Body of pancreas (tissue), 4 donors: ENCODE measurements at regions not wholly inside any gene's neighbourhood (a gene's known extent, or its start where the extent isn't known, plus 50 kb on each side); places are given as distances from the start of the nearest gene placed in this dataset.

ENCODE experiments used
- ATAC-seq: fragments of 150-250 bp; one replicate; pipeline ENCODE4 v1.9.1; 2016
- DNase-seq, 4 donors: peaks; one replicate each; pipeline ENCODE4 v3.0.0-alpha.2; 2019
- H3K27ac ChIP-seq, 4 donors: fragments of 200-600 bp; sonication (generic); 1 replicate in 3 of 4; 2 replicates in 1 of 4; pipeline versions ENCODE4 v1.5.1 to v1.6.1; 2016 to 2019; ENCODE audit warnings: mild to moderate bottlenecking in 1 of 4, mixed read lengths in 1 of 4, moderate library complexity in 1 of 4
- H3K27me3 ChIP-seq, 2 donors: fragments of 200-600 bp; sonication (generic); one replicate each; pipeline ENCODE4 v1.6.0; 2016; ENCODE audit warnings: mild to moderate bottlenecking in 1 of 2
- H3K36me3 ChIP-seq, 2 donors: fragments of 200-600 bp; sonication (generic); replicated peaks in 1 of 2; 2 replicates each; pipeline ENCODE4 v1.5.1; 2016; ENCODE audit warnings: low read depth in 2 of 2; ENCODE audit not compliant: insufficient read depth in 1 of 2
- H3K4me1 ChIP-seq: fragments of 200-600 bp; sonication (generic); one replicate; pipeline ENCODE4 v1.6.0; 2016
- H3K4me3 ChIP-seq, 2 donors: fragments of 200-600 bp; sonication (generic); 1 replicate in 1 of 2; 2 replicates in 1 of 2; pipeline ENCODE4 v1.5.1; 2016 to 2019
- H3K9me3 ChIP-seq, 3 donors: fragments of 200-600 bp; sonication (generic); 1 replicate in 2 of 3; 2 replicates in 1 of 3; pipeline ENCODE4 v1.5.1; 2016
- POLR2A ChIP-seq, 3 donors: fragments of 450-650 bp; IDR thresholded peaks; one replicate each; pipeline ENCODE4 v1.6.1; 2016; ENCODE audit warnings: antibody characterized with exemption in 3 of 3, mild to moderate bottlenecking in 2 of 3
- WGBS, 2 donors: methylation state at CpG; one replicate each; pipeline ENCODE4 v1.1.5; 2017; 5-methylcytosine and 5-hydroxymethylcytosine counted together
- intact Hi-C: fragments of 100-400 bp; cut with DNase I; formaldehyde crosslinking; loops from one replicate; pipeline ENCODE4 v1.15.1; 2023
- TF ChIP-seq, protein P1 (sequence below), 7 experiments: fragments of 450-650 bp in 4 of 7; fragments of 200-600 bp in 3 of 7; sonication (generic) in 3 of 7; IDR thresholded peaks; one replicate each; pipeline ENCODE4 v1.5.1; 2016 to 2019; ENCODE audit warnings: antibody characterized with exemption in 7 of 7

GRCh38 chr13:111001636-111002035 is 86.8 kb upstream of the ANKRD10 start:
- intact Hi-C loops: loop anchor here (10.0 kb wide), 1 partner anchor 1733 kb away; no protein-coding TSS in a partner anchor
- no peaks in the 10 kb centered on the region for H3K27me3 ChIP-seq
- no peak for DNase-seq
- no peaks in the 10 kb centered on the region for H3K36me3 ChIP-seq
- H3K4me1 ChIP-seq: peaks cover 15% of the 10 kb centered on the region
- no peak for ATAC-seq
- H3K4me3 ChIP-seq: no peak overlapping the region
- no peak overlapping the region for H3K27ac ChIP-seq
- no peaks in the 10 kb centered on the region for H3K9me3 ChIP-seq
- TF ChIP-seq POLR2A (IDR thresholded peaks at IDR 0.05): no peak
- TF ChIP-seq, protein P1, sequence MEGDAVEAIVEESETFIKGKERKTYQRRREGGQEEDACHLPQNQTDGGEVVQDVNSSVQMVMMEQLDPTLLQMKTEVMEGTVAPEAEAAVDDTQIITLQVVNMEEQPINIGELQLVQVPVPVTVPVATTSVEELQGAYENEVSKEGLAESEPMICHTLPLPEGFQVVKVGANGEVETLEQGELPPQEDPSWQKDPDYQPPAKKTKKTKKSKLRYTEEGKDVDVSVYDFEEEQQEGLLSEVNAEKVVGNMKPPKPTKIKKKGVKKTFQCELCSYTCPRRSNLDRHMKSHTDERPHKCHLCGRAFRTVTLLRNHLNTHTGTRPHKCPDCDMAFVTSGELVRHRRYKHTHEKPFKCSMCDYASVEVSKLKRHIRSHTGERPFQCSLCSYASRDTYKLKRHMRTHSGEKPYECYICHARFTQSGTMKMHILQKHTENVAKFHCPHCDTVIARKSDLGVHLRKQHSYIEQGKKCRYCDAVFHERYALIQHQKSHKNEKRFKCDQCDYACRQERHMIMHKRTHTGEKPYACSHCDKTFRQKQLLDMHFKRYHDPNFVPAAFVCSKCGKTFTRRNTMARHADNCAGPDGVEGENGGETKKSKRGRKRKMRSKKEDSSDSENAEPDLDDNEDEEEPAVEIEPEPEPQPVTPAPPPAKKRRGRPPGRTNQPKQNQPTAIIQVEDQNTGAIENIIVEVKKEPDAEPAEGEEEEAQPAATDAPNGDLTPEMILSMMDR (IDR thresholded peaks at IDR 0.05): no peak
- WGBS, 2 donors: 93 to 100% methylated on average over 2 of the region's 2 CpGs

- DNase-seq (no peak), ATAC-seq (no peak)
- Histone ChIP-seq H3K36me3 (no peaks in the 10 kb centered on the region), H3K27me3 (no peaks in the 10 kb centered on the region), H3K9me3 (no peaks in the 10 kb centered on the region), H3K4me1 (no peaks in the 10 kb centered on the region), H3K4me3 (no peak overlapping the region), H3K27ac (no peak overlapping the region)
- intact Hi-C loops: no loop called here
- 50 to 62% methylated on average over 5 of the region's 5 CpGs for WGBS, 2 donors
- TF ChIP-seq, protein P1 (IDR thresholded peaks at IDR 0.05): no peak
- TF ChIP-seq POLR2A (IDR thresholded peaks at IDR 0.05): no peak
These were observed 78.9 kb upstream of the ANKRD10 start for GRCh38 chr13:110993788-110994187.

DNA sequence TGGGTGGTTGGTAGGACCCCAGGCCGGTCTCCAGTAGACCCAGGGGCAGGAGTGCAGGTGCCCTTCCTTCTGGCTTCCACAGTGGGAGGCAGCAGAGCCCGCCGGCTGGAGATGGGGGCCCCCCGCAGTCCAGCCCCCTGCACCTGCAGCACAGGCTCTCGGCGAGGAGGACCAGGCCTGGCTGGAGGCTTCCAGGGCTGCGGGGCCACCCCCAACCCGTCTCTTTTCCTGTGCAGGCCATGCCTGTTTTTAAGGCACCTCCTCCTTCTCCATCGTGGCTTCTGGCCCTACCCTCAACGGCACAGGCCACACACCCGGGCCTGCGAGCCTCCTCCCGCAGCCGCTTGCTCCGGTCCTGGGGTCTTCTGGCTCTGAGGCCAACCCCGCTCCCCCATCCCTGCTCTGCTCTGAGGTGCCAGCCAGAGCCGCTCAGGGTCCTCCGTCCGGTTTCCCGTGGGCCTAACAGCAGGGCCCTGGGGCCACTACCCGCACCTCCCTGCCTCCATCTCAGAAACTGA is 77.2 kb upstream of the ANKRD10 start:
- H3K4me1 ChIP-seq: no peaks in the 10 kb centered on the region
- DNase-seq (no peak), ATAC-seq (no peak)
- no peak for TF ChIP-seq POLR2A (IDR thresholded peaks at IDR 0.05)
- TF ChIP-seq, protein P1 (IDR thresholded peaks at IDR 0.05): no peak
- WGBS, 2 donors: 89 to 95% methylated on average over 4 to 16 of the region's 21 CpGs
- intact Hi-C loops: no loop called here
- H3K9me3 ChIP-seq: no peaks in the 10 kb centered on the region
- no peaks in the 10 kb centered on the region for H3K27me3 ChIP-seq
- no peaks in the 10 kb centered on the region for H3K36me3 ChIP-seq
- H3K4me3 ChIP-seq: no peak overlapping the region
- no peak overlapping the region for H3K27ac ChIP-seq

- Histone ChIP-seq H3K9me3 (no peaks in the 10 kb centered on the region), H3K36me3 (no peaks in the 10 kb centered on the region), H3K4me3 (no peak overlapping the region), H3K4me1 (no peaks in the 10 kb centered on the region), H3K27me3 (no peaks in the 10 kb centered on the region), H3K27ac (no peak overlapping the region)
- WGBS, 2 donors: 74 to 83% methylated on average over 5 of the region's 5 CpGs
- TF ChIP-seq, protein P1 (IDR thresholded peaks at IDR 0.05): no peak
- no peak for TF ChIP-seq POLR2A (IDR thresholded peaks at IDR 0.05)
- intact Hi-C loops: no loop called here
- ATAC-seq (no peak), DNase-seq (no peak)
These were observed 74.5 kb upstream of the ANKRD10 start for GRCh38 chr13:110989331-110989730.

GRCh38 chr13:110985541-110985940 is 70.7 kb upstream of the ANKRD10 start:
- Histone ChIP-seq H3K27ac (no peak overlapping the region), H3K27me3 (no peaks in the 10 kb centered on the region), H3K4me1 (no peaks in the 10 kb centered on the region), H3K36me3 (no peaks in the 10 kb centered on the region), H3K4me3 (no peak overlapping the region), H3K9me3 (no peaks in the 10 kb centered on the region)
- WGBS, 2 donors: 52 to 66% methylated on average over 2 of the region's 2 CpGs
- DNase-seq (no peak), ATAC-seq (no peak)
- intact Hi-C loops: no loop called here
- no peak for TF ChIP-seq POLR2A (IDR thresholded peaks at IDR 0.05)
- TF ChIP-seq, protein P1 (IDR thresholded peaks at IDR 0.05): no peak
